ENCODE measurements at regions not wholly inside any gene's neighbourhood (a gene's known extent, or its start where the extent isn't known, plus 50 kb on each side); places are given as distances from the start of the nearest gene placed in this dataset.

GRCh38 chr4:19380600-19380999, 871.1 kb upstream of the SLIT2 start:
- H3K4me3 ChIP-seq (ENCODE audit: low read length) = no peak overlapping the region
- no peak for TF ChIP-seq CTCF (IDR thresholded peaks at IDR 0.05; ENCODE audit: insufficient read depth, low read depth, low read length, missing control alignments)
- DNase-seq (ENCODE audit: low read depth) = peak; percentile 54

- DNase-seq (ENCODE audit: low read depth) = no peak
- no peak for TF ChIP-seq CTCF (IDR thresholded peaks at IDR 0.05; ENCODE audit: insufficient read depth, low read depth, low read length, missing control alignments)
- H3K4me3 ChIP-seq (ENCODE audit: low read length) = no peak overlapping the region
Measured at GRCh38 chr4:19379191-19379708, 872.5 kb upstream of the SLIT2 start.

GRCh38 chr4:19375931-19376330, 875.8 kb upstream of the SLIT2 start:
- DNase-seq (ENCODE audit: low read depth) = no peak
- no peak overlapping the region for H3K4me3 ChIP-seq (ENCODE audit: low read length)
- no peak for TF ChIP-seq CTCF (IDR thresholded peaks at IDR 0.05; ENCODE audit: insufficient read depth, low read depth, low read length, missing control alignments)

- no peak for DNase-seq (ENCODE audit: low read depth)
- no peak for TF ChIP-seq CTCF (IDR thresholded peaks at IDR 0.05; ENCODE audit: insufficient read depth, low read depth, low read length, missing control alignments)
- no peak overlapping the region for H3K4me3 ChIP-seq (ENCODE audit: low read length)
Measured at GRCh38 chr4:19375136-19375804, 876.4 kb upstream of the SLIT2 start.

GRCh38 chr4:19372390-19372789, 879.3 kb upstream of the SLIT2 start:
- DNase-seq (ENCODE audit: low read depth) = no peak
- no peak for TF ChIP-seq CTCF (IDR thresholded peaks at IDR 0.05; ENCODE audit: insufficient read depth, low read depth, low read length, missing control alignments)
- no peak overlapping the region for H3K4me3 ChIP-seq (ENCODE audit: low read length)

GRCh38 chr4:19368800-19369199, 882.9 kb upstream of the SLIT2 start:
- peak; percentile 24 for DNase-seq (ENCODE audit: low read depth)
- H3K4me3 ChIP-seq (ENCODE audit: low read length) = no peak overlapping the region
- TF ChIP-seq CTCF (IDR thresholded peaks at IDR 0.05; ENCODE audit: insufficient read depth, low read depth, low read length, missing control alignments) = no peak

- no peak for TF ChIP-seq CTCF (IDR thresholded peaks at IDR 0.05; ENCODE audit: insufficient read depth, low read depth, low read length, missing control alignments)
- H3K4me3 ChIP-seq (ENCODE audit: low read length) = no peak overlapping the region
- DNase-seq (ENCODE audit: low read depth) = no peak
Measured at GRCh38 chr4:19366916-19367315, 884.8 kb upstream of the SLIT2 start.
